ENCODE measurements at regions not wholly inside any gene's neighbourhood (a gene's known extent, or its start where the extent isn't known, plus 50 kb on each side); places are given as distances from the start of the nearest gene placed in this dataset.
"Not testable (repeated sequence)": the region's sequence is repeated elsewhere in the genome, so short reads cannot be mapped to it uniquely, and the experiment has no call there.

DNA sequence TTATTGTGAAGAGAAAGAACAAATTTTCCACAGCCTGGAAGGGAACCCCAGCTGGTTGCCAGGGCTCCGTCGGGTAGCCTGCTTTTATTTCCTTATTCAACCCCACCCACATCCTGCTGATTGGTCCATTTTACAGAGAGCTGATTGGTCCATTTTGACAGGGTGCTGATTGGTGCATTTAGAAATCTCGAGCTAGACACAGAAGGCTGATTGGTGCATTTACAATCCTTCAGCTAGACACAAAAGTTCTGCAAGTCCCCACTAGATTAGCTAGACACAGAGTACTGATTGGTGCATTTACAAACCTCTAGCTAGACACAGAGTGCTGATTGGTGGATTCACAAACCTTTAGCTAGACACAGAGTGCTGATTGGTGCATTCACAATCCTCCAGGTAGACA, 241.1 kb downstream of the TFEC start:
- not testable (repeated sequence) for DNase-seq

GRCh38 chr7:115782696-115783490, 247.7 kb downstream of the TFEC start:
- peak; percentile 2 for DNase-seq

- DNase-seq = no peak
Observed at GRCh38 chr7:115779561-115779960, 251.0 kb downstream of the TFEC start.

- no peak for DNase-seq
Observed at GRCh38 chr7:115775981-115776380, 254.6 kb downstream of the TFEC start.

GRCh38 chr7:115763347-115763746, 267.2 kb downstream of the TFEC start:
- no peak for DNase-seq

GRCh38 chr7:115758025-115758424, 272.5 kb downstream of the TFEC start:
- no peak for DNase-seq

DNA sequence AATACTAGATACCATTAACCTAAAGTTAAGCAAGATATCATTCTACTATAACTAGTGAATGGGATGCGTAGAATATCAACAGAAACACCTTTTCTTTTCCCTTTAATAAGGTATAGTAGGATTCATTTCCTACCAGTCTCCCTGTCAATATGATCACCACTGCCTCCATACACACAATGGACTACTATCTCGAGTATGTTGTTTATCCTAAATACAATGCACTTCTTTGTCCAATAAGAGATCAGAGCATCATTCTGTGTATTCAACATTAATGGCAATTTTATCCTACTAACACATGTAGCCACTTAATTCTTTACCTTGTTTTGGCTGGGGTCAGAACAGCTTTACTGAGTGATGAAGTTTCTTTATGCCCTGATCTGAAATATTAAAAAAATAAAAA, 276.3 kb downstream of the TFEC start:
- DNase-seq = no peak

GRCh38 chr7:115749924-115750323, 280.6 kb downstream of the TFEC start:
- no peak for DNase-seq

DNA sequence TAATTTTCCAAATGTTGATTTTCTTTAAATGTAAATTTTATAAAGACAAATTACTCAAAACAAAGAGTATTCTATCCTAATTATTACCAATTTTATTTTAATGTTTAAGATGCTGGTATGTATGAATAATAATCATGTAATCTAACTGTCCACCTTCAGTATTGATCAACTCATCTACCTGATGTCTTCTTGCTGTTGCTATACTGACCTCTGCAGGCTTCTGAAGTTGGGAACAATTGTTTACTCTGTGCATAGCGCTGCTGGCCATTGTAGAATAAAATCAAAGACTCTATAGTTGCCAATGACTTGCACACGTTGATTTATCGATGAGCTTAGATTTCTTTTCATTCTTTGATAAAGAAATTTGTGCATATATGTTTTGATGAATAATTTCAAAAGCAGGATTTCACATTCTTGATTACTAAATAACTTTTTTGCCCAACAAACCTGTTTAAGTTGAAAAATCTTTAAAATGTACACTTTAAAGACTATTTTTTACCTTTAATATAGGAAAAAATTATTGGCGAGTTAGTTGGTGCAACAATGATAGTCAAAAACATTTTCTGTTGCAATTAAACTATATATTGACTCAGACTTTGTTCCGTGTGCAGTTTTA, 282.3 kb downstream of the TFEC start:
- peak; percentile 21 for DNase-seq

DNA sequence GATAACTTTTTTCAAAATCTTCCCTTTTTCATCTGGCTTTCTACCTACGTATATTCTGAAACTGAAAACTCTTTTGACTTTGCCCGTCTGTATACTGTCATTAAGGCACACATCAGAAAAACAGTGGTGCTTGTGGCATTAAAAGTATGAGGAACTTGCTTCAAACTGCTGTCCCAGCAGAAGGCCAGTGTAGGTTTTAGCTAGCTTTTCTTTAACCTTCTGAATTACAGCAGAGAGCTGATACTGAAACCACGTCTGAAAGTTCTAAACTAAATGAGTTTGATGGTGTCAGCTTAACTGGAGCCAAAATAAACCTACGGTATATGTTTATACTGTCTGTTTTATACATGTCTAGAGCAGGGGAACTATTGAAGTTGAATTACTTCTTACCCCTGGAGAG, 283.4 kb downstream of the TFEC start:
- DNase-seq = no peak

DNA sequence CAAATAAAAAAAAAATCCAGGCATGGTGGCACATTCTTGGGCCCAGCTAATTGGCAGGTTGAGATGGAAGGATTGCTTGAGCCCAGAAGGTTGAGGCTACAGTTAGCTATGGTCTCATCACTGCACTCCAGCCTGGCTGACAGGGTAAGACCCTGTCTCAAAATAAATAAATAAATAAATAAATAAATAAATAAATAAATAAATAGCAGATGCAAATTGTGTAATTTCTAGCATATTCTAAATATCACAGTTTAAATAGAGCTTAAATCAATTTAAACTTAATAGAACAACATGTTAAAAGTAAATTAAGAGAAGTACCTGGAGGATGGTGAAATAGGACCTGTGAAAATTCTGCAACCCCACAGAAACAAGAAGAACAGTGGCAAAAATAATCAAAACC, 290.5 kb downstream of the TFEC start:
- DNase-seq = no peak

DNA sequence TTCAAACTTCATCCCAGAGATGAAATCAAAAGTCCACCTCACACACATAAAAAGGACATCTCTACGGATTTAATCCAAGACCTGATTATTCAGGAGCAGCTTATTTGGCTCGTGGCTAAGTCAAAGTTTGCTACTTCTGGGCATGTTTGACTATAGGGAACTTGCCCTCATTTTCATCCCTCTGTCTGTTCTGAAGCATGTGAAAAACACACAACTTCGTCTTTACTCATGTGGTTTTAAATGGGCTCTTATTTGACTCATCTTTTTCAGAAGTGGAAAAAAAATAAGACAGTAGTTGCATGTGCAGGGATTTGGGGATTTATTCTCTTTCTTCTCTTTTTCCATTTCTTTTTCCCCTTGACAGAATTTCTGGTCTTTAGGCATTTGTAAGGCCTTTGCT, 295.9 kb downstream of the TFEC start:
- no peak for DNase-seq

- no peak for DNase-seq
Observed at GRCh38 chr7:115731796-115732471, 298.6 kb downstream of the TFEC start.

DNA sequence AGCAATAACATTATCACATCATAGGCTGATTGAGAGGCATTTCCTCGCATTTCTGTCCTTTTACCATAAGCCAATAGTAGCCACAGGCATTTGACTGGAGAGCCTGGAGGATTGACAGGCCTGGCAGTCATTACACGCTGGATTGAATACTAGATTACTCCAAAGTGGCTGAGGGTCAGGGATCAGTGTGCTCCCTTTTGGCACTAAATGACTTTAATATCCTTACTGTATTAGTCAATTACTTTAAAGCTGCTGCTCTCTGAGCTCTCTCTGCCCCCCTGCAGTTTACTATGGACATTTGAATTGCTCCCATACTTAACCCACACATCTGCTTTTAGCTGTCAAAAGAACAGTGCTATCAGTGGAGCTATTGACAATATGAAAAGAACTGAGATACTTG, 302.0 kb downstream of the TFEC start:
- no peak for DNase-seq

DNA sequence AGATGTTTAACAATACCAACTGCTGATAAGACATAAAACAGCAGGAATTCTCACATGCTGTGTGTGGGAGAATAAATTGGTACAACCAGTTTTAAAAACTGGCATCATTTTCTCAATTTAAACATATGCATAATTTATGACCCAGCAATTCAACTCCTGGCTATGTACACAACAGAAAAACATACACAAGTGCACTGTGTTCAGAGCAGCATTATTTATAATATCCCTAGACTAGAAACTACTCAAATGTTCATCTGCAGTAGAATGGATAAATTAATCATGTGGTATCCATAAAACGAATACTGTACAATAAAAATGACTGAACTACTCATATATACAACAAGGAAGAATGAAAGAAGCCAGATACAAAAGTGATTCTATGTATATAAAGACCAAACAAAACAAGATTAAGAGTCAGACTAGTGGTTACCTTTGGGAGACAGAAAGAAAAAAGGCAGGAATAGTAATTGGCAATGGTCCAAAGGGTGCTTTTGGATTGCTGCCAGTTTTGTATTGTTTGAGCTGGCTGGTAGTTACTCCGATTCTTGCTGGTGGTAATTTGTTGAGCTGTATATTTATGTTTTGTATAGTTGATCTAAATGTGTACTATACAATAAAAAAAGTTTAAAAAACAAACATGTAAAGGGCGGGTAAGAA, 306.0 kb downstream of the TFEC start:
- peak; percentile 71 for DNase-seq

DNA sequence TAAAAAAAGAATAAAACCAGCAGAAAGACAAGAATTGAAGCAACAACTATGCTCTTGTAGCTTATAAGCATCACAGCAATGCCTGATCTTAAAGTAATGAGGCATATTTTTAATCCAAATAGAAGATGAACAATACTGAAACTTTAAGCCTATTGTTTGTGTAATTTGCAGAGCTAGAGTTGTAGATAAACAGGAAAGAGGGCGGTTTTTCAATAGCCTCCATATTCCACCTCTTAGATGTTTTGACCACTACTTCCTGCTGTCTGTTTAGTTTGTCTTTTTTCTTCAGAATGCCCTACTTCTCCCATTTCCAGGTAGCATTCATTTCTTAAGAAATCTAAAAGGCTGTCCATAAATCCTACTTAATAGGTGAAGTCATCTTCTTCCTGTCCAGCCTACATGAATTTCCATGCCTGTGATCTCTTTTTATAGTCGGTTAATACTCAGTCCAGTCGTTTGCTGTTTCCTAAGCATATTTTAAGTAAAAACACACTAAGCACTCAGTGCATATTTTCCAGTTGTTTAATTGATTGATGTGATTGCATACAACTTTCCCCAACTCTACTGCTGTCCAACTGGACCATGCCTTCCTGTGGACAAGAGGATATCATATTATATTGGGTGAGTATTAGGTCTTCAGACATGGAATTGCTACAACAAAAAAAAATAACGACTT, 308.1 kb downstream of the TFEC start:
- no peak for DNase-seq

- DNase-seq = no peak
Observed at GRCh38 chr7:115721293-115722217, 309.0 kb downstream of the TFEC start.

DNA sequence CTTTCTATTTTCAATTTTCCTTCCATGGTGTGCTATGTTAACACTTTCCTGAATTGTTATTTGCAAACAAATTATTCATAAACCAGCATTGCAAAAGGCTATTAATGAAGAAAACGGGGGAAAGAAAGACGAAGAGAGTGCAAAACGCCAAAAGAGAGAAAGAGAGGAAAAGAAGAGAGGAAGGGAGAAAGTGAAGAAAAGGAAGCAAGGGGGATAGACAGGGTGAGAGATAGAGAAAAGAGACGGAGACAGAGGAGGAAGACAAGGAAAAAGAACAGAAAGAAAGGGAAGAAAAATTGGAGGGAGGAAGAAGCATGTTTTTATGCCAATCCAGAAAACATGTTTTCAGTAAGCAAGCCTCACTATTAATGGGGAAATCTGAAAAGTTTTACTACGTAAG, 310.6 kb downstream of the TFEC start:
- DNase-seq = no peak

DNA sequence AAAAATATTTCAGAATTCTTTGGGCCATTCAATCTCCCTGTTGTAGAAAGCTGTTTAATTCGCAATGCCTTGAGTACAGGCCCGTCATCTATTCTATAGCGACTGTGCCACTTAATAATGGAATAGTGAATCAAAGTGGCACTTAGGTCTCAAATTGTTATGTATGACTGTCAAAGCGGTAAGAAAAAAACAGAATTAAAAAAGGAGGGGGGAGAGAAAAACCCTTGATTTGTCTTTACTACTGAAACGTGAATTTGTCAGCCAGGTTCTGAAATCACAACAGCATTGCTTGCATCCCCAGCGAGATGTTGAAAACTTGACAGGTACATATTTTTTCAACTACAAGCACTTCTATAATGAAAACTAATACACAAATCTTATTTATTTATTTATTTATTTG, 320.9 kb downstream of the TFEC start:
- DNase-seq = no peak

GRCh38 chr7:115708013-115708341, 322.6 kb downstream of the TFEC start:
- no peak for DNase-seq

DNA sequence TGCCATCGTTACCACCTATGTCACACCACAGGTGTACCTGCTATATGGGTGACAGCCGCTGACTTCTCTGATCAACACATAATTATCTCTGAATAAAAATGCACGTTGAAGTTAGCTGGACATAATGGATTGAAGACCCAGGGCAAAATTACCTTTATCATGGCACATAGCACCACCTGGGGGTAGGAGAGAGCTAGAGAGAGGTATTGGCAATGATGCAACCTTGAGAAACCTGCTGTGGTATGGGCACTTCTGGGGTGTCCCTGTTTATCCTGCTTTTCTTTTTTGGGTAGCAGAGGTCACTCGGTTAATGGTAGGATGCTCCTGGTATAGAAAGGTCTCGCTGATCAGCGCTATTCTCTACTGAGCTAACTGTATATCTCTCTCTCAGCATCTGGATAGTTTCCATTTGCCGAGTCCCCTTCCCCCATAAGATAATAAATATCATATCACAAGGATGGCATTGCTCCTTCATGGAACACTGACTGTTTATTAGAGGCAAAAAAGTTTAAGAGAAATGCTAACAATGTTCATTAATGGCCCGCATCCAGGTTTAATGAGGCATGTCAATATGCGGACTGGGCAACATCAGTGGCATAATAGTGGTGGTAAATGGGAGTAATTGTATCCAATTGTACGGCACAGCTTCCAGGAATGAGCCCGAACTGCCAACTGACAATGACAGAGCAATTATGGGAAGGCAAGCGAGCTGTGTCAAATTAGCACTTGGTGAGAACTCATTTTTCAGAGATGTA, 323.1 kb downstream of the TFEC start:
- DNase-seq = peak; percentile 18
